Spleen (tissue), 7 donors: ENCODE measurements at regions not wholly inside any gene's neighbourhood (a gene's known extent, or its start where the extent isn't known, plus 50 kb on each side); places are given as distances from the start of the nearest gene placed in this dataset.

ENCODE experiments used
- POLR2A ChIP-seq, 3 donors: fragments of 450-650 bp; IDR thresholded peaks; one replicate each; pipeline ENCODE4 v1.5.1; 2017; ENCODE audit warnings: antibody characterized with exemption in 3 of 3, mild to moderate bottlenecking in 1 of 3
- POLR2AphosphoS5 ChIP-seq, 3 donors: sonication (generic); formaldehyde crosslinking; IDR thresholded peaks; one replicate each; pipeline ENCODE4 v1.5.1; 2017; ENCODE audit warnings: antibody characterized with exemption in 3 of 3
- TF ChIP-seq, protein P1 (sequence below), 11 experiments: fragments of 200-600 bp in 7 of 11; fragments of 450-650 bp in 4 of 11; sonication (generic) in 4 of 11; IDR thresholded peaks in 8 of 11; conservative IDR thresholded peaks in 3 of 11; 1 replicate in 7 of 11; 2 replicates in 4 of 11; pipeline versions ENCODE4 v1.4.0 to v1.8.0; 2016 to 2021; ENCODE audit warnings: antibody characterized with exemption in 11 of 11, inconsistent platforms in 4 of 11, mild to moderate bottlenecking in 1 of 11
- donor health status: DM: no; HTN: no; CAD: no; lungs with moderate emphysema.
- donor health status: DM: no; HTN: no; CAD: no.
- donor health status: DM: no; HTN: no; CAD: no.

DNA sequence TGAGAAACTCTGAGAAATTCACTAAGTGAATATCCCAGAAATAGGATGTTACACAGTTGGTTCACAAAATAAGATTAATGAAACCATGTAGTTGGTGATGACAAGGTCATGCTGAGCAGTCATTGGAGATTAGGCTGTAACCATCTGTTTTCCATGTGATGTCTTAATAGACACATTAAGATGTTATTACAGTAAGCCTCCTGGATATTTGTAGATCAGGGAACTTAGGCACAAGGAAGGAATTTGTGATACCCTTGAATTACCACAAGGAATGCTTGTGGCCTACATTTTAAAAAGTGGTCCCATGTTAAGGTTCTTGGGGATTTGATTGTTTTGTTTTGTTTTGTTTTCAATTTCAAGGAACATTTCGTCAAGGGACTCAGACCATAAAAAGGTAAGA, 185.6 kb upstream of the BANK1 start:
- TF ChIP-seq, protein P1, sequence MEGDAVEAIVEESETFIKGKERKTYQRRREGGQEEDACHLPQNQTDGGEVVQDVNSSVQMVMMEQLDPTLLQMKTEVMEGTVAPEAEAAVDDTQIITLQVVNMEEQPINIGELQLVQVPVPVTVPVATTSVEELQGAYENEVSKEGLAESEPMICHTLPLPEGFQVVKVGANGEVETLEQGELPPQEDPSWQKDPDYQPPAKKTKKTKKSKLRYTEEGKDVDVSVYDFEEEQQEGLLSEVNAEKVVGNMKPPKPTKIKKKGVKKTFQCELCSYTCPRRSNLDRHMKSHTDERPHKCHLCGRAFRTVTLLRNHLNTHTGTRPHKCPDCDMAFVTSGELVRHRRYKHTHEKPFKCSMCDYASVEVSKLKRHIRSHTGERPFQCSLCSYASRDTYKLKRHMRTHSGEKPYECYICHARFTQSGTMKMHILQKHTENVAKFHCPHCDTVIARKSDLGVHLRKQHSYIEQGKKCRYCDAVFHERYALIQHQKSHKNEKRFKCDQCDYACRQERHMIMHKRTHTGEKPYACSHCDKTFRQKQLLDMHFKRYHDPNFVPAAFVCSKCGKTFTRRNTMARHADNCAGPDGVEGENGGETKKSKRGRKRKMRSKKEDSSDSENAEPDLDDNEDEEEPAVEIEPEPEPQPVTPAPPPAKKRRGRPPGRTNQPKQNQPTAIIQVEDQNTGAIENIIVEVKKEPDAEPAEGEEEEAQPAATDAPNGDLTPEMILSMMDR (IDR thresholded peaks at IDR 0.05 in 8 of 11, conservative IDR thresholded peaks at IDR 0.05 in 3 of 11): no peak
- TF ChIP-seq POLR2A (IDR thresholded peaks at IDR 0.05) (no peak), POLR2AphosphoS5 (IDR thresholded peaks at IDR 0.05) (no peak)
